Aorta (tissue), 5 donors: ENCODE measurements at regions not wholly inside any gene's neighbourhood (a gene's known extent, or its start where the extent isn't known, plus 50 kb on each side); places are given as distances from the start of the nearest gene placed in this dataset.

ENCODE experiments used
- ATAC-seq: fragments of 200-7000 bp; cut with Tn5 transposase; one replicate; pipeline ENCODE4 v1.9.1; 2022; ENCODE audit warnings: moderate library complexity; ENCODE audit not compliant: low FRiP score
- DNase-seq, 2 donors: peaks; one replicate each; pipeline ENCODE4 v3.0.0-alpha.2; 2020
- H3K27ac ChIP-seq, 2 donors: one replicate each; pipeline ENCODE4 v1.5.1; 2013; ENCODE audit warnings: low read length in 2 of 2, mild to moderate bottlenecking in 2 of 2, moderate library complexity in 2 of 2, control low read depth in 1 of 2, inconsistent platforms in 1 of 2, low read depth in 1 of 2
- H3K27me3 ChIP-seq, 2 donors: one replicate each; pipeline ENCODE4 v1.6.1; 2013; ENCODE audit warnings: control low read depth in 1 of 2, low read length in 1 of 2, mild to moderate bottlenecking in 1 of 2, moderate library complexity in 1 of 2; ENCODE audit not compliant: insufficient read depth in 2 of 2, control insufficient read depth in 1 of 2
- H3K36me3 ChIP-seq, 2 donors: one replicate each; pipeline ENCODE4 v1.6.1; 2013; ENCODE audit warnings: control low read depth in 1 of 2, low read length in 1 of 2, mild to moderate bottlenecking in 1 of 2; ENCODE audit not compliant: insufficient read depth in 2 of 2, control insufficient read depth in 1 of 2
- H3K4me1 ChIP-seq, 2 donors: one replicate each; pipeline ENCODE4 v1.6.1; 2013; ENCODE audit warnings: low read length in 2 of 2, control low read depth in 1 of 2, mild to moderate bottlenecking in 1 of 2, moderate library complexity in 1 of 2; ENCODE audit not compliant: insufficient read depth in 2 of 2, control insufficient read depth in 1 of 2
- H3K4me3 ChIP-seq, 2 donors: one replicate each; pipeline ENCODE4 v1.5.1; 2013; ENCODE audit warnings: low read length in 2 of 2, control low read depth in 1 of 2, mild to moderate bottlenecking in 1 of 2
- H3K9me3 ChIP-seq: one replicate; pipeline ENCODE4 v1.6.1; 2013; ENCODE audit warnings: mild to moderate bottlenecking, low read length; ENCODE audit not compliant: control insufficient read depth
- whole genome bisulfite sequencing, 2 donors: extraction: QIAGEN DNeasy Blood & Tissue Kit; methylation state at CpG; one replicate each; pipeline ENCODE4 v1.1.7; 2013; 5-methylcytosine and 5-hydroxymethylcytosine counted together
- intact Hi-C, 2 donors: fragments of 100-400 bp; cut with DNase I; formaldehyde crosslinking; loops; one replicate each; pipeline versions ENCODE4 v1.14.2 to v1.15.0; 2022
- donor health status: healthy with polysubstance abuse.
- donor health status: Bipolar disorder and iron deficiency.
- donor health status: DM: no; HTN: no; CAD: no.
- donor health status: DM: no; HTN: no; CAD: no.
- donor health status: DM: yes; HTN: yes; CAD: no.

GRCh38 chrX:117788339-117788738 lies 328.3 kb downstream of the KLHL13 start:
- WGBS, 2 donors: 47 to 66% methylated on average over 2 of the region's 2 CpGs
- Histone ChIP-seq H3K9me3 (no peaks in the 10 kb centered on the region), H3K4me1 (no peaks in the 10 kb centered on the region), H3K27ac (no peak overlapping the region), H3K36me3 (no peaks in the 10 kb centered on the region), H3K27me3 (no peaks in the 10 kb centered on the region), H3K4me3 (no peak overlapping the region)
- intact Hi-C loops: no loop called here
- no peak for DNase-seq
- no peak for ATAC-seq

GRCh38 chrX:117771384-117771783 lies 345.2 kb downstream of the KLHL13 start:
- no peaks in the 10 kb centered on the region for H3K9me3 ChIP-seq
- intact Hi-C loops: no loop called here
- ATAC-seq: no peak

GRCh38 chrX:117768861-117769604 lies 347.6 kb downstream of the KLHL13 start:
- Histone ChIP-seq H3K4me1 (no peaks in the 10 kb centered on the region), H3K36me3 (no peaks in the 10 kb centered on the region), H3K27me3 (no peaks in the 10 kb centered on the region), H3K4me3 (no peak overlapping the region), H3K27ac (no peak overlapping the region), H3K9me3 (no peaks in the 10 kb centered on the region)
- 90 to 92% methylated on average over 32 to 37 of the region's 37 CpGs for WGBS, 2 donors
- intact Hi-C loops: no loop called here
- DNase-seq (peak in 1 of 2 donors; percentile 67), ATAC-seq (no peak)

More at GRCh38 chrX:117771384-117771783, 345.2 kb downstream of the KLHL13 start:
- H3K27me3 ChIP-seq: no peaks in the 10 kb centered on the region
- no peak for DNase-seq
- no peak overlapping the region for H3K27ac ChIP-seq
- H3K36me3 ChIP-seq: no peaks in the 10 kb centered on the region
- H3K4me3 ChIP-seq: no peak overlapping the region
- H3K4me1 ChIP-seq: no peaks in the 10 kb centered on the region

- no peak overlapping the region for H3K4me3 ChIP-seq
- DNase-seq: no peak
- intact Hi-C loops: no loop called here
- H3K9me3 ChIP-seq: no peaks in the 10 kb centered on the region
- H3K27me3 ChIP-seq: no peaks in the 10 kb centered on the region
- no peak for ATAC-seq
- 28 to 51% methylated on average over 1 of the region's 1 CpG for WGBS, 2 donors
- no peak overlapping the region for H3K27ac ChIP-seq
- H3K36me3 ChIP-seq: no peaks in the 10 kb centered on the region
- H3K4me1 ChIP-seq: no peaks in the 10 kb centered on the region
These were observed 351.4 kb downstream of the KLHL13 start for GRCh38 chrX:117765211-117765610.

GRCh38 chrX:117752745-117753144 lies 363.9 kb downstream of the KLHL13 start:
- Histone ChIP-seq H3K36me3 (no peaks in the 10 kb centered on the region), H3K4me1 (no peaks in the 10 kb centered on the region), H3K4me3 (no peak overlapping the region), H3K9me3 (no peaks in the 10 kb centered on the region), H3K27me3 (no peaks in the 10 kb centered on the region), H3K27ac (no peak overlapping the region)
- ATAC-seq (no peak), DNase-seq (no peak)
- intact Hi-C loops: no loop called here

GRCh38 chrX:117751155-117751554 lies 365.5 kb downstream of the KLHL13 start:
- Histone ChIP-seq H3K9me3 (no peaks in the 10 kb centered on the region), H3K27me3 (no peaks in the 10 kb centered on the region), H3K4me3 (no peak overlapping the region), H3K4me1 (no peaks in the 10 kb centered on the region), H3K27ac (no peak overlapping the region), H3K36me3 (no peaks in the 10 kb centered on the region)
- DNase-seq: no peak
- no peak for ATAC-seq
- WGBS, 2 donors: 53 to 65% methylated on average over 2 of the region's 2 CpGs
- intact Hi-C loops: no loop called here

GRCh38 chrX:117744958-117745357 lies 371.7 kb downstream of the KLHL13 start:
- intact Hi-C loops: no loop called here
- no peak for ATAC-seq
- H3K4me1 ChIP-seq: no peaks in the 10 kb centered on the region
- H3K36me3 ChIP-seq: no peaks in the 10 kb centered on the region
- H3K27me3 ChIP-seq: no peaks in the 10 kb centered on the region
- no peak overlapping the region for H3K27ac ChIP-seq
- H3K4me3 ChIP-seq: no peak overlapping the region
- peaks cover 2% of the 10 kb centered on the region for H3K9me3 ChIP-seq
- no peak for DNase-seq

GRCh38 chrX:117743469-117744251 lies 372.9 kb downstream of the KLHL13 start:
- Histone ChIP-seq H3K36me3 (no peaks in the 10 kb centered on the region), H3K4me1 (no peaks in the 10 kb centered on the region), H3K9me3 (peaks cover 2% of the 10 kb centered on the region), H3K27ac (no peak overlapping the region), H3K4me3 (no peak overlapping the region), H3K27me3 (no peaks in the 10 kb centered on the region)
- ATAC-seq (no peak), DNase-seq (no peak)
- intact Hi-C loops: no loop called here
- WGBS, 2 donors: 55 to 80% methylated on average over 3 of the region's 3 CpGs

GRCh38 chrX:117713411-117713810 lies 403.2 kb downstream of the KLHL13 start:
- Histone ChIP-seq H3K36me3 (no peaks in the 10 kb centered on the region), H3K9me3 (no peaks in the 10 kb centered on the region), H3K27me3 (no peaks in the 10 kb centered on the region), H3K4me3 (no peak overlapping the region), H3K4me1 (no peaks in the 10 kb centered on the region), H3K27ac (no peak overlapping the region)
- ATAC-seq: no peak
- 36 to 57% methylated on average over 1 of the region's 1 CpG for WGBS, 2 donors
- DNase-seq: no peak
- intact Hi-C loops: no loop called here
